H1 (cell line): ENCODE measurements at regions not wholly inside any gene's neighbourhood (a gene's known extent, or its start where the extent isn't known, plus 50 kb on each side); places are given as distances from the start of the nearest gene placed in this dataset.

ENCODE experiments used
- CTCF ChIA-PET: fragments of 300-600 bp; sonication (Branson Sonifier 250); formaldehyde crosslinking; loops from one replicate; lab custom pipeline; 2021; ENCODE audit not compliant: partially characterized antibody; lab: Charles Lee
- POLR2A ChIA-PET: fragments of 300-600 bp; sonication (Branson Sonifier 250); formaldehyde crosslinking; loops from one replicate; lab custom pipeline; 2021; ENCODE audit warnings: inconsistent platforms; ENCODE audit not compliant: partially characterized antibody; lab: Charles Lee
- DNase-seq, 2 experiments: peaks; one replicate each; pipeline versions ENCODE4 v3.0.0 to v3.0.0-alpha.2; 2010 to 2022; ENCODE audit warnings: low spot score in 2 of 2, low read depth in 1 of 2, mixed read lengths in 1 of 2
- FAIRE-seq: peaks from 2 replicates; lab custom pipeline; 2011; peaks lifted over from hg19 to GRCh38; lab: Jason Lieb, UNC
- H2AFZ ChIP-seq: 2 replicates; pipeline ENCODE4 v1.8.1; 2012; ENCODE audit warnings: low read length, inconsistent platforms
- H2AK5ac ChIP-seq: 2 replicates; pipeline ENCODE4 v1.6.1; 2013; ENCODE audit warnings: low read depth, low read length
- H2BK120ac ChIP-seq: replicated peaks from 2 replicates; pipeline ENCODE3; 2013; ENCODE audit warnings: low read depth, low read length, inconsistent platforms
- H2BK12ac ChIP-seq: 2 replicates; pipeline ENCODE4 v1.6.1; 2013; ENCODE audit warnings: low read depth, low read length
- H2BK15ac ChIP-seq: 2 replicates; pipeline ENCODE4 v1.6.1; 2013; ENCODE audit warnings: low read length
- H2BK20ac ChIP-seq: 2 replicates; pipeline ENCODE4 v1.6.1; 2013; ENCODE audit warnings: low read length
- H2BK5ac ChIP-seq: 2 replicates; pipeline ENCODE4 v1.6.1; 2013; ENCODE audit warnings: low read depth, low read length
- H3K14ac ChIP-seq: 2 replicates; pipeline ENCODE4 v1.6.1; 2013; ENCODE audit warnings: inconsistent platforms; ENCODE audit not compliant: insufficient read length
- H3K18ac ChIP-seq: 2 replicates; pipeline ENCODE4 v1.6.1; 2013; ENCODE audit warnings: low read length; ENCODE audit errors: extremely low read depth
- H3K23ac ChIP-seq: 2 replicates; pipeline ENCODE4 v1.6.1; 2013; ENCODE audit warnings: inconsistent platforms; ENCODE audit not compliant: insufficient read length
- H3K23me2 ChIP-seq: 2 replicates; pipeline ENCODE4 v1.6.1; 2013; ENCODE audit warnings: low read depth, low read length
- H3K27ac ChIP-seq: 2 replicates; pipeline ENCODE4 v1.6.1; 2011; ENCODE audit warnings: low read depth, low read length, inconsistent platforms
- H3K27me3 ChIP-seq, 4 experiments: replicated peaks in 1 of 4; 1 replicate in 1 of 4; 2 replicates in 3 of 4; pipeline versions ENCODE4 v1.6.1 to v1.8.1; 2011 to 2013; ENCODE audit warnings: low read length in 3 of 4, mild to moderate bottlenecking in 3 of 4, inconsistent platforms in 2 of 4, mixed read lengths in 2 of 4, moderate library complexity in 1 of 4; ENCODE audit not compliant: control insufficient read depth in 3 of 4, insufficient read depth in 3 of 4; ENCODE audit errors: extremely low read depth in 1 of 4
- H3K36me3 ChIP-seq, 4 experiments: 2 replicates each; pipeline versions ENCODE4 v1.6.1 to v1.8.1; 2011 to 2013; ENCODE audit warnings: mild to moderate bottlenecking in 4 of 4, low read length in 3 of 4, moderate library complexity in 2 of 4, control low read depth in 1 of 4, inconsistent platforms in 1 of 4; ENCODE audit not compliant: insufficient read depth in 4 of 4, control insufficient read depth in 2 of 4
- H3K4ac ChIP-seq: replicated peaks from 2 replicates; pipeline ENCODE3; 2013; ENCODE audit warnings: low read length, low read depth, mixed read lengths, inconsistent platforms; ENCODE audit not compliant: insufficient read length
- H3K4me1 ChIP-seq, 4 experiments: replicated peaks in 1 of 4; 1 replicate in 1 of 4; 2 replicates in 3 of 4; pipeline versions ENCODE4 v1.6.1 to v1.8.1; 2011 to 2013; ENCODE audit warnings: low read length in 3 of 4, inconsistent platforms in 2 of 4, mixed read lengths in 1 of 4; ENCODE audit not compliant: insufficient read depth in 4 of 4, control insufficient read depth in 3 of 4
- H3K4me2 ChIP-seq, 2 experiments: 2 replicates each; pipeline versions ENCODE4 v1.6.1 to v1.8.1; 2011 to 2013; ENCODE audit warnings: low read depth in 2 of 2, low read length in 2 of 2, control low read depth in 1 of 2, inconsistent platforms in 1 of 2, mild to moderate bottlenecking in 1 of 2; ENCODE audit not compliant: insufficient read depth in 1 of 2
- H3K4me3 ChIP-seq, 4 experiments: fragments of 200-600, 300-600 bp in 1 of 4; sonication (generic), shearing (Covaris generic), sonication (Bioruptor Twin) in 1 of 4; 2 replicates each; pipeline versions ENCODE4 v1.5.1 to v1.8.1; 2011 to 2016; ENCODE audit warnings: low read length in 4 of 4, low read depth in 3 of 4, control low read depth in 2 of 4, inconsistent platforms in 2 of 4, mild to moderate bottlenecking in 2 of 4, mixed read lengths in 1 of 4, moderate library complexity in 1 of 4; ENCODE audit not compliant: insufficient read depth in 2 of 4; ENCODE audit errors: extremely low read depth in 1 of 4
- H3K56ac ChIP-seq: replicated peaks from 2 replicates; pipeline ENCODE3; 2013; ENCODE audit warnings: low read depth, mild to moderate bottlenecking, mixed read lengths, low read length, inconsistent platforms; ENCODE audit not compliant: insufficient read length
- H3K79me1 ChIP-seq: 2 replicates; pipeline ENCODE4 v1.6.1; 2013; ENCODE audit warnings: low read depth, low read length, control low read depth
- H3K79me2 ChIP-seq, 2 experiments: 2 replicates each; pipeline versions ENCODE4 v1.6.1 to v1.8.1; 2012 to 2013; ENCODE audit warnings: low read length in 2 of 2, mild to moderate bottlenecking in 2 of 2, inconsistent platforms in 1 of 2; ENCODE audit not compliant: insufficient read depth in 2 of 2, control insufficient read depth in 1 of 2
- H3K9ac ChIP-seq, 4 experiments: replicated peaks in 1 of 4; 1 replicate in 1 of 4; 2 replicates in 3 of 4; pipeline versions ENCODE4 v1.6.1 to v1.8.1; 2011 to 2013; ENCODE audit warnings: low read depth in 3 of 4, low read length in 3 of 4, control low read depth in 2 of 4, mild to moderate bottlenecking in 2 of 4, moderate library complexity in 2 of 4, inconsistent platforms in 1 of 4; ENCODE audit errors: extremely low read depth in 1 of 4
- H3K9me3 ChIP-seq, 2 experiments: 2 replicates each; pipeline versions ENCODE4 v1.6.1 to v1.8.1; 2012 to 2013; ENCODE audit warnings: mild to moderate bottlenecking in 2 of 2, moderate library complexity in 2 of 2, control low read depth in 1 of 2, inconsistent platforms in 1 of 2, low read depth in 1 of 2, low read length in 1 of 2, mixed read lengths in 1 of 2; ENCODE audit not compliant: insufficient read depth in 2 of 2
- H4K20me1 ChIP-seq, 2 experiments: replicated peaks in 1 of 2; 2 replicates each; pipeline versions ENCODE3 to v1.8.1; 2011 to 2013; ENCODE audit warnings: inconsistent platforms in 2 of 2, low read length in 2 of 2, mild to moderate bottlenecking in 1 of 2; ENCODE audit not compliant: insufficient read depth in 2 of 2, control insufficient read depth in 1 of 2
- H4K5ac ChIP-seq: 2 replicates; pipeline ENCODE4 v1.6.1; 2013; ENCODE audit warnings: low read length, low read depth, mixed read lengths, inconsistent platforms; ENCODE audit not compliant: insufficient read length
- H4K8ac ChIP-seq: 2 replicates; pipeline ENCODE4 v1.8.0; 2013; ENCODE audit warnings: mild to moderate bottlenecking, moderate library complexity, low read length, inconsistent platforms; ENCODE audit not compliant: insufficient read depth; ENCODE audit errors: extremely low read depth
- H4K91ac ChIP-seq: replicated peaks from 2 replicates; pipeline ENCODE3; 2013; ENCODE audit warnings: low read length, mixed read lengths, inconsistent platforms; ENCODE audit not compliant: insufficient read length
- EP300 ChIP-seq, 2 experiments: IDR thresholded peaks; 1 replicate in 1 of 2; 2 replicates in 1 of 2; pipeline ENCODE4 v1.6.1; 2011 to 2012; ENCODE audit warnings: low read depth in 2 of 2, low read length in 2 of 2, mild to moderate bottlenecking in 2 of 2, borderline replicate concordance in 1 of 2, inconsistent platforms in 1 of 2, moderate library complexity in 1 of 2
- NANOG ChIP-seq: IDR thresholded peaks from 2 replicates; pipeline ENCODE4 v1.6.1; 2011; ENCODE audit warnings: low read length, low read depth, mild to moderate bottlenecking, inconsistent platforms; ENCODE audit not compliant: insufficient read depth, poor library complexity, severe bottlenecking
- SP1 ChIP-seq: IDR thresholded peaks from 2 replicates; pipeline ENCODE4 v1.6.1; 2011; ENCODE audit warnings: low read depth, low read length
- TAF7 ChIP-seq: optimal IDR thresholded peaks from 2 replicates; pipeline ENCODE3; 2011; ENCODE audit warnings: low read depth, mild to moderate bottlenecking, inconsistent platforms, low read length, moderate library complexity, borderline replicate concordance
- YY1 ChIP-seq: IDR thresholded peaks from 2 replicates; pipeline ENCODE4 v1.6.1; 2011; ENCODE audit warnings: low read depth, mild to moderate bottlenecking, low read length
- WGBS, 2 experiments: shearing (Covaris generic) in 1 of 2; methylation state at CpG; one replicate each; pipeline versions ENCODE4 v1.1.6 to v1.1.7; 2013 to 2015; ENCODE audit warnings: low lambda C conversion rate in 2 of 2, mixed read lengths in 2 of 2, inconsistent platforms in 1 of 2, low coverage in 1 of 2, missing lambda C conversion rate in 1 of 2; ENCODE audit not compliant: insufficient replicate concordance in 2 of 2, insufficient coverage in 1 of 2, insufficient read length in 1 of 2; ENCODE audit errors: extremely low coverage in 1 of 2, missing lambda C conversion rate in 1 of 2; 5-methylcytosine and 5-hydroxymethylcytosine counted together

GRCh38 chr7:31186202-31186601, 134.1 kb downstream of the ADCYAP1R1 start:
- H3K27me3 ChIP-seq: no peaks in the 10 kb centered on the region
- H2BK120ac ChIP-seq: no peak overlapping the region
- H3K4me2 ChIP-seq: no peak overlapping the region
- WGBS, 2 experiments: 29% methylated on average over 1 of the region's 1 CpG; no CpG with 5 or more reads in 1 of the 2 experiments
- ChIA-PET CTCF (interaction anchor here (0.9 to 1.7 kb wide), 6 partner anchors 10 to 257 kb away, joined by 3 to 7 read pairs (median 3); no protein-coding TSS in a partner anchor), POLR2A (no interaction called here)
- no peaks in the 10 kb centered on the region for H3K79me1 ChIP-seq
- H2BK15ac ChIP-seq: no peak overlapping the region
- TF ChIP-seq YY1 (peak; percentile 82), NANOG (no peak), SP1 (no peak), TAF7 (no peak), EP300 (IDR thresholded peaks at IDR 0.05; ENCODE audit: borderline replicate concordance in 1 of 2, low read depth in 2 of 2, low read length in 2 of 2) (no peak)
- H2BK20ac ChIP-seq: no peak overlapping the region
- DNase-seq (no peak), FAIRE-seq (peak; percentile 42)
- no peak overlapping the region for H3K18ac ChIP-seq
- no peak overlapping the region for H4K8ac ChIP-seq
- H2AK5ac ChIP-seq: no peak overlapping the region
- no peak overlapping the region for H3K4ac ChIP-seq
- H3K4me3 ChIP-seq: no peak overlapping the region
- H3K23ac ChIP-seq: no peak overlapping the region
- no peaks in the 10 kb centered on the region for H3K23me2 ChIP-seq
- H4K20me1 ChIP-seq: no peaks in the 10 kb centered on the region
- no peak overlapping the region for H3K9ac ChIP-seq
- no peak overlapping the region for H3K56ac ChIP-seq
- H3K4me1 ChIP-seq: no peaks in the 10 kb centered on the region
- no peak overlapping the region for H4K5ac ChIP-seq
- H3K79me2 ChIP-seq: no peaks in the 10 kb centered on the region
- H3K36me3 ChIP-seq: no peaks in the 10 kb centered on the region
- no peak overlapping the region for H2BK12ac ChIP-seq
- no peak overlapping the region for H3K14ac ChIP-seq
- H2BK5ac ChIP-seq: no peak overlapping the region
- H3K27ac ChIP-seq: no peak overlapping the region
- no peaks in the 10 kb centered on the region for H3K9me3 ChIP-seq
- H4K91ac ChIP-seq: no peak overlapping the region
- H2AFZ ChIP-seq: 0 out of 2 replicates have a peak overlapping the region, but pooled peaks have one; percentile 18
